SKM-1 (cell line): ENCODE measurements at regions not wholly inside any gene's neighbourhood (a gene's known extent, or its start where the extent isn't known, plus 50 kb on each side); places are given as distances from the start of the nearest gene placed in this dataset.

Source experiments
- DNase-seq: peaks from one replicate; lab custom pipeline; 2025; ENCODE audit not compliant: unreplicated experiment; lab: John Stamatoyannopoulos, UW

DNA sequence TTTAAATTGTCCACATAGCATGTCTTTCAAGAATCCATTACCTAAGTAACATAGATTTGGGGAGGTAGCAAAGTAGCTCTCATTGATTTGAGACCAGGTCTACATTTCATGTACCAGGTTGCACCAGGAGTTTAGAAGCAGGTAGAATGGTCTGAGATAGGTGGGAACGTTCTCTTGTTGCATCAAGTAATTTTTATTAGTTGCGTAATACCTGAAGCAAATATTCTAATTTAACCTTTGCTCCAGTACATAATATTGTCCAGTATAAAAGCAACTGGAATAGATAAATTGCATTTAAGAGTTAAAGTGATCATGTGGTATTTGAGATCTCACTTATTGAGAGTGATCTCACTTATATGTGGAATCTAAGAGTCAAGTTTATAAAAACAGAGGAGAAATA lies 597.1 kb upstream of the PRMT6 start:
- DNase-seq: no peak

- no peak for DNase-seq
Measured at GRCh38 chr1:106465666-106466065, 590.8 kb upstream of the PRMT6 start.

GRCh38 chr1:106480629-106481028 lies 575.8 kb upstream of the PRMT6 start:
- DNase-seq: no peak

GRCh38 chr1:106492880-106493279 lies 563.6 kb upstream of the PRMT6 start:
- no peak for DNase-seq

- DNase-seq: no peak
Measured at GRCh38 chr1:106494646-106495045, 561.8 kb upstream of the PRMT6 start.

DNA sequence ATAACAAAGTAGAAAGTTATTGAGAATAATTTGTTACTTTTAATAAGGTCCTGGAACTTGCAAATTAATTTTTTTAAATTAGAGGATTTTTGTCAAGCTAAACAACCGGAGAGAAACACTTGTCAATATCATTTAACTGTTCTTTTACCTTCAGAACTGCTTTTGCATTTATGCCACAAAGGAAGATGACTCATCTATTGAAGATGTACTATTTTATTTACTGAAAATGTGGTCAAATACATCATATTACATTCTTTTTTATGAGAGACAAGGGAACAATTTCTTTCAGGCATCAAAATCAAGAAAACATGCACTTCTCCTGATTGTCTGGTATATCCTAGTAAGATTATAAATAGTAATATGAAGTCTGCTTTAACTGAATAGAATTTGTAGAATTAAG lies 558.2 kb upstream of the PRMT6 start:
- no peak for DNase-seq

GRCh38 chr1:106502659-106503058 lies 553.8 kb upstream of the PRMT6 start:
- no peak for DNase-seq

GRCh38 chr1:106515375-106515774 lies 541.1 kb upstream of the PRMT6 start:
- DNase-seq: no peak

DNA sequence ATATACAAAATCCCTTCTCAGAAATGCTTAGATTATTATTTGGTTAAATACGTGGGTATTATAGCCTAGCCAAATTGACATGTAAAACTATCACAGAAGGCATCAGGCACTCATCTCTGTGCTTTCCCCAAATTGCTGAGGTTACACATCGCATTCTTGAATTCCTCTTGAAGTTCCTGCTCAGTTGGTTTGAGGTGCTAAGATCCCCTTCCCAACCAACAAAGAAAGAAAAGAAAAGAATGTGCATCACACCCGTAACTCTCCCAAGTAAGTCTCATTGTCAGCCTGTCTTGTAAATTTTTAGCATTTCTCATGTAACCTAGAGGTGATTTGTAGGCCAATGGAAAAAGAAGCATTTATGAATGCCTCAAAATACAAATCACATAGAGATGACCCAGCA lies 539.2 kb upstream of the PRMT6 start:
- DNase-seq: no peak

GRCh38 chr1:106523497-106523896 lies 533.0 kb upstream of the PRMT6 start:
- no peak for DNase-seq

GRCh38 chr1:106524631-106525030 lies 531.8 kb upstream of the PRMT6 start:
- DNase-seq: no peak

- DNase-seq: no peak
Measured at GRCh38 chr1:106526650-106527049, 529.8 kb upstream of the PRMT6 start.

- no peak for DNase-seq
Measured at GRCh38 chr1:106534612-106535011, 521.9 kb upstream of the PRMT6 start.

DNA sequence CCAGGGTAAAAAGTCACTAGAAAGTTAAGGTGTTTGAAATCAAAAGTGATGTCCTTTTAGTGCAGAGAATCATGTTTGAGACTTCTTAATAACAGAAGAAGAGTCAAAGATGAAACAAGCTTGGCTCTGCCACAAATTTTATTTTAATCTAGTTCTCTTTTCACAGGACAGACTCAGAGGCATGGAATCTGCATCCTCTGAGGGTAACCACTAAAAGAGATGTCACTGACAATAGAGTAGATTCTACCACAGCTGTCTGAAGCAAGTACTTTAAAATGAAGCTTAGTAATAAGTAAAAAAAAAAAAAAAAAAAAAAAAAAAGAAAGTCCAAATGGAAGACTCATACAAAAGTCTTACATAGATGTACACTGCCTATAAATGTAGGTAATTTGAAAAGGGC lies 519.7 kb upstream of the PRMT6 start:
- DNase-seq: no peak

GRCh38 chr1:106548726-106549125 lies 507.7 kb upstream of the PRMT6 start:
- no peak for DNase-seq

- DNase-seq: no peak
Measured at GRCh38 chr1:106554294-106554693, 502.2 kb upstream of the PRMT6 start.

DNA sequence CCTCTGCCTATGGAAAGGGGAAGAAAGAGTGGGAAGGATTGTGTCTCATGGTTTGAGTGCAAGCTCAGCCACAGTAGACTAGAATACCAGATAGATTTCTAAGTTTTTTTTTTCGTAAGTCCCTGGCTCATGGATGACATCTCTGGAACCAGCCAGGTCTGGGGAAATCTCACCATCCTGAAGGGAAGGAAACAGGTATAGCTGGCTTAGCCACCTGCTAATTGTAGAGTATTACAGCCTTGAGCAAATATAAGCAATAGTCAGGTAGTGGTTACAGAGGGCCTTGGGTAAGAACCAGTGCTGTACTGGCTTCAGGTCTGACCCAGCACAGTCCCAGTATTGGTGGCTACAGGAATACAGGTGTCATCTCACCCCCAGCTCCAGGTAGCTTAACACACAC lies 500.9 kb upstream of the PRMT6 start:
- DNase-seq: no peak

DNA sequence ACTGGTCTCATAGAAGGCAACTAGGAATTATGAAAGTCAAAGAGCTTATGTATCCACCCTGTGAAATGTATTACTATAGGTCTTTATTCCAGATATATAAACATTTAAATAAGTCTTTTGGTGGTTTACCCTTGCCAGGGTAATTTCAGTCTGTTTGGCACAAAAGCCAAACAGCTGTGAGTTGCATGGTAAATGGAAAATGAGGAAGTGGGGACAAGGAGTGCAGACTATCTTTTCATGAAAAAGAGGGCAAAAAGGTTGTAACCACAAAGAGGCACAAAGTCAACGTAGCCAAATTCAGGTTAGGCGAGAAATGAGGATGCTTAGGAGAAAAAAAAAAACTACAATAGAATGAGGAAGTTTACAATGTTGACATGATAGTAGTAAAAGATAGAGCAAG lies 492.3 kb upstream of the PRMT6 start:
- no peak for DNase-seq

DNA sequence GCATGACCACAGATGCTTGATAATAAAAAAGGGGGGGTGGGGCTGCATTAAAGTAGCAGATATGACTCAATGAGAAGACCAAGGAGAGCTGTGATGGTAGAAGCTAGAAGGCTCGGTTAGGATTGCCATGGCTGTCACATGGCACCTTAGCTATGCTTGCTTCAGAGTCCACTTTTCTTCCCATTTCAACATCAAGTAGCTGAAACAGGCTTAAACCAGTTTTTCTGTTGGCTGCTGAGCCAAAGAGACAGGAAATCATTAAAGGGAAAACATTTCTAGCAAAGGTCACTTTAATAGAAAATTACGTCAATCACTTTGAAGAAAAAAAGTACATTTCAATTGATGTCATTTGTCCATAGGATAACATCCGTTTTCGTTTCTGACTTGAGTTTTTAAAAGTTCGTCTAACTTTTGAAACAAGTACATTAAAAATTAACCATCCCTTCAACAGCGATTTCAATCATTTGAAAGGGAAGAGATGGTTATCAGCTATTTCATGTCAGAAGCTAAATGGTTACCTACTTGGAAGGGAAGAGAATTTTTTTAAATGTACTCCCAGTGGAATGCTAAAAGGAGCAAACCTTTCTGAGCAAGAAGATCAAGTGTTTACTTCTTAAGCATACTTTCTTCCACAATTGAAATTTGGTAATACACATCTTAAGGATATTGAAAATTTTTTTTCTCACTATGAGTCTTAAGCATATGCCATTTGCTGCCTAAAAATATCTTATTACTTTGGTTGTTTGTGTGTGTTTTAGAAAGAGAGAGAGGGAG lies 488.1 kb upstream of the PRMT6 start:
- DNase-seq: no peak

DNA sequence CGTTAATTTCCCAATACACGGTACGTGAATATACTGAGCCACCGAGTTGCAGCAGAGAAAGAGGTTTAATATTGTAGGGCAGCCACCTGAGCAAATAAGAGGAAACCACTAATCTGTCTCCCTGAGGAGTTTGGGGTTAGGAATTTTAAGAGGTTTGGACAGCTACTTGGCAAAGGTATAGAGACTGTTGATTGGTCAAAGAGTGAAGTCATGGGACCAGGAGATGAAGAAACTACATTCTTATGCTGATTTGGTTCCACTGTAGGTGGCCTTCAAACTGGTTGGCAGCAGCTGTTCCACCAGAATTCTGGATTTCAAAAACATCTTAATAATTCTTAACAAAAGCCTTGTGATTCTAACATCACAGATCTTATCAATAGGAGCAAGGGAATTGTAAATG lies 485.4 kb upstream of the PRMT6 start:
- no peak for DNase-seq

DNA sequence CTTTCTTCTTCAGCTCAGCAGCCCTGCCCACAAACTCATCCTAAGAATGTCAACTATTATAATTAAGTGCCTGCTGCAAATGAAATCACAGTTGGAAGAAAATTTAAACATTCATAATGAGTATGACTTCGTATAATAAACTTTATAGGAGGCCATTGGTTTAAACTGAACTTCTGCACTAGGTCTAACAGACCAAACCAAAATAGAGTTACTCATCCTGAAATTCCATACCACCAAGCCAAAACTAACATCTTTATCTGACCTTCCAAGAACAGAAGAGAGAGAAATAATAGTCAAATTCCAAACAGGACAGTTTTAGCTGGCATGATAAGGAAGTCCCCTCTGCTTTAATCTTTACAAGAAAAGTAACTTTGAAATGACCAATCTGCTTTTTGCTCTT lies 472.4 kb upstream of the PRMT6 start:
- no peak for DNase-seq

- no peak for DNase-seq
Measured at GRCh38 chr1:106584676-106585075, 471.8 kb upstream of the PRMT6 start.

DNA sequence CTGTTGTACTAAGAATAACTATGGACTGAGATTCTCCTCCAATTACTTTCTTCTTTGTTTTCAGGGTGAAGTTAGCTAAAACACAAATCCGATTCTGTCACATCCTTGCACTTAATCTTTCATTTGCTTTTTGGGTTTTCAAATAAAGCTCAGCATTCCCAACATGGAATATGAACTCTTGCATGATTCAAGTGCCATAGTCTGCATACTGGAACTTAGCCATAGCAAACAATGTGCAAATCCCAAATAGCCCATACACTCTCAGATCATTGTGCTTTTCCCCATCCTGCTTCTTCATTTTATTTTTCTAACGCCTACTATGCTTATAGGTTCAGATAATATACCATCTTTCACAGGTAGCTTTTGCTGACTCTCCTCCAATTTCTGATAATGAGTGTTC lies 455.8 kb upstream of the PRMT6 start:
- no peak for DNase-seq
